ENCODE measurements at regions not wholly inside any gene's neighbourhood (a gene's known extent, or its start where the extent isn't known, plus 50 kb on each side); places are given as distances from the start of the nearest gene placed in this dataset.
"Not testable (repeated sequence)": the region's sequence is repeated elsewhere in the genome, so short reads cannot be mapped to it uniquely, and the experiment has no call there.

DNA sequence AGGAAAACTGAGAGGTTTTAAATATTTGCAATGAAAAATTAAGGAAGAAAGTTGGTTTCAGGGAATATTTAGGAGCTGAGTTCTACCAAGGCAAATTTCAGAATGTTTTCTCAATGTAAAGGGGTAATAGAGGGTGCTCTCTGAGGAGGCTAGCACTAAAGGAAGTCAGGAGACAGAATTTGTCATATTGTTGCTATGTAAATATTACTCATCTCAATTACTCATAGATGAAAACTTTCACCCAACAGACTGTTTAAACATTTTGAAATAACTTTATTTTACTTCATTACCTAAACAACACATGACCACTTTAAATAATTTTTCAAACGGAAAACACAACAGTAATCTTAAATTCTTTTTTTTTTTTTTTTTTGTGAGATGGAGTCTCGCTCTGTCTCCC, 274.8 kb upstream of the NRG3 start:
- Mint-ChIP-seq H3K9me3 (ENCODE audit: unreplicated experiment) (no peaks in the 10 kb centered on the region), H3K27ac (ENCODE audit: unreplicated experiment) (no peak overlapping the region), H3K36me3 (ENCODE audit: low read depth, unreplicated experiment) (no peaks in the 10 kb centered on the region), H3K27me3 (ENCODE audit: unreplicated experiment) (no peaks in the 10 kb centered on the region), H3K4me1 (ENCODE audit: unreplicated experiment) (no peaks in the 10 kb centered on the region), H3K4me3 (ENCODE audit: unreplicated experiment) (no peak overlapping the region)
- TF ChIP-seq, protein P1, sequence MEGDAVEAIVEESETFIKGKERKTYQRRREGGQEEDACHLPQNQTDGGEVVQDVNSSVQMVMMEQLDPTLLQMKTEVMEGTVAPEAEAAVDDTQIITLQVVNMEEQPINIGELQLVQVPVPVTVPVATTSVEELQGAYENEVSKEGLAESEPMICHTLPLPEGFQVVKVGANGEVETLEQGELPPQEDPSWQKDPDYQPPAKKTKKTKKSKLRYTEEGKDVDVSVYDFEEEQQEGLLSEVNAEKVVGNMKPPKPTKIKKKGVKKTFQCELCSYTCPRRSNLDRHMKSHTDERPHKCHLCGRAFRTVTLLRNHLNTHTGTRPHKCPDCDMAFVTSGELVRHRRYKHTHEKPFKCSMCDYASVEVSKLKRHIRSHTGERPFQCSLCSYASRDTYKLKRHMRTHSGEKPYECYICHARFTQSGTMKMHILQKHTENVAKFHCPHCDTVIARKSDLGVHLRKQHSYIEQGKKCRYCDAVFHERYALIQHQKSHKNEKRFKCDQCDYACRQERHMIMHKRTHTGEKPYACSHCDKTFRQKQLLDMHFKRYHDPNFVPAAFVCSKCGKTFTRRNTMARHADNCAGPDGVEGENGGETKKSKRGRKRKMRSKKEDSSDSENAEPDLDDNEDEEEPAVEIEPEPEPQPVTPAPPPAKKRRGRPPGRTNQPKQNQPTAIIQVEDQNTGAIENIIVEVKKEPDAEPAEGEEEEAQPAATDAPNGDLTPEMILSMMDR (IDR thresholded peaks at IDR 0.05; ENCODE audit: unreplicated experiment): no peak
- no peak for DNase-seq (ENCODE audit: low spot score)

DNA sequence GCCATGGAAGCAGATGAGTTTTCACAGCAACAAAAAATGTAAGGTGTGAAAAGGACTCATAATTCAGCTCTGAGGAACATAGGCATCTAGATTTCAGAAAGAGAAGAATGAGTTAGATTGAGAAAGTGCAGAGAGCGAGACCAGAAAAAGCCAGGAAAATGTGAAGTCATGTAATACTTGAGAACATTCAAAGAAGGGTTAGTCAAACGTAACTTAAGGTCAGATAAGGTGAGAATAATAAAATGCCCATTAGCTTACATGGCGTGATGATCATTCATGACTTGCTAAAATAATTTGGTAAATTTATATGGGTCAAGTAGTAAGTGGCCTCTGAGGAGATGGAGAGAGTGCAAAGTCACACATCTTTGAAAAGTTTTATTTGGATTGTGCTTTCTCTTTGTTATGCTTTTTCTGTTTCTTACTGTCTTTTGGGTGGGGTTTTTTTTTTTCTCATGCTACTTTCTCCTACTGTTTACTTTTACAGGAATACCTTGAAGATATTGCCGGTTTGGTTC, 271.8 kb upstream of the NRG3 start:
- Mint-ChIP-seq H3K4me1 (ENCODE audit: unreplicated experiment) (no peaks in the 10 kb centered on the region), H3K27me3 (ENCODE audit: unreplicated experiment) (no peaks in the 10 kb centered on the region), H3K4me3 (ENCODE audit: unreplicated experiment) (no peak overlapping the region), H3K9me3 (ENCODE audit: unreplicated experiment) (no peaks in the 10 kb centered on the region), H3K36me3 (ENCODE audit: low read depth, unreplicated experiment) (no peaks in the 10 kb centered on the region), H3K27ac (ENCODE audit: unreplicated experiment) (no peak overlapping the region)
- DNase-seq (ENCODE audit: low spot score): no peak
- TF ChIP-seq, protein P1 (IDR thresholded peaks at IDR 0.05; ENCODE audit: unreplicated experiment): no peak

DNA sequence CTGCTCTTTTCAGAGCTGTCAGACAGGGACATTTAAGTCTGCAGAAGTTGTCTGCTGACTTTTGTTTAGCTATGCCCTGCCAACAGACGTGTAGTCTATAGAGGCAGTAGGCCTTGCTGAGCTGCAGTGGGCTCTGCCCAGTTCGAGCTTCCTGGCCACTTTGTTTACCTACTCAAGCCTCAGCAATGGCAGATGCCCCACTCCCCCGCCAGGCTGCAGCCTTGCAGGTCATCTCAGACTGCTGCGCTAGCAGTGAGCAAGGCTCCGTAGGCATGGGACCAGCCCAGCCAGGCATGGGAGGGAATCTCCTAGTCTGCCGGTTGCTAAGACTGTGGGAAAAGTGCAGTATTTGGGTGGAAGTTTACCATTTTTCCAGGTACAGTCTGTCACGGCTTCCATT, 230.5 kb upstream of the NRG3 start:
- DNase-seq (ENCODE audit: low spot score); H3K9me3 Mint-ChIP-seq (ENCODE audit: unreplicated experiment); H3K27me3 Mint-ChIP-seq (ENCODE audit: unreplicated experiment); H3K4me3 Mint-ChIP-seq (ENCODE audit: unreplicated experiment); H3K27ac Mint-ChIP-seq (ENCODE audit: unreplicated experiment); H3K36me3 Mint-ChIP-seq (ENCODE audit: low read depth, unreplicated experiment); H3K4me1 Mint-ChIP-seq (ENCODE audit: unreplicated experiment): not testable (repeated sequence)

DNA sequence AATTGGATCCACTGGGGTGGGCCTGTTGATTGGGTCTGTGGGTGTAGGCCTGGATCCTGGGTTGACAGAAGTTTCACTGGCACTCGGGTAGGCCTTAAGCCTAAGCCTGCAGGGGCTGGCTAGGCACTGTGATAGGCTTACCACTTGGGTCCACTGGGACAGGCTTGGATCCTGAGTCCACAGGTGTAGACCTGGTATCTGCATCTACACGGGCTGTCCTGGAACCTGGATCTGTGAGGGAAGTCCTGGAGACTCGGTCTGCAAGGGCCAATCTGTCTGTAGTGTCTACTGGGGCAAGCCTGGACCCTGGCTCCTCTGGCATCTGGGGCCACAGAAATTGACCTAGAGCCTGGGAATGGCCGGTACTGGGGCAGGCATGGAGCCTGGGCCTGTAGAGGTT, 219.0 kb upstream of the NRG3 start:
- no peak for DNase-seq (ENCODE audit: low spot score)
- Mint-ChIP-seq H3K4me1 (ENCODE audit: unreplicated experiment) (no peaks in the 10 kb centered on the region), H3K27ac (ENCODE audit: unreplicated experiment) (no peak overlapping the region), H3K9me3 (ENCODE audit: unreplicated experiment) (no peaks in the 10 kb centered on the region), H3K27me3 (ENCODE audit: unreplicated experiment) (no peaks in the 10 kb centered on the region), H3K4me3 (ENCODE audit: unreplicated experiment) (no peak overlapping the region), H3K36me3 (ENCODE audit: low read depth, unreplicated experiment) (no peaks in the 10 kb centered on the region)
- TF ChIP-seq, protein P1 (IDR thresholded peaks at IDR 0.05; ENCODE audit: unreplicated experiment): no peak

DNA sequence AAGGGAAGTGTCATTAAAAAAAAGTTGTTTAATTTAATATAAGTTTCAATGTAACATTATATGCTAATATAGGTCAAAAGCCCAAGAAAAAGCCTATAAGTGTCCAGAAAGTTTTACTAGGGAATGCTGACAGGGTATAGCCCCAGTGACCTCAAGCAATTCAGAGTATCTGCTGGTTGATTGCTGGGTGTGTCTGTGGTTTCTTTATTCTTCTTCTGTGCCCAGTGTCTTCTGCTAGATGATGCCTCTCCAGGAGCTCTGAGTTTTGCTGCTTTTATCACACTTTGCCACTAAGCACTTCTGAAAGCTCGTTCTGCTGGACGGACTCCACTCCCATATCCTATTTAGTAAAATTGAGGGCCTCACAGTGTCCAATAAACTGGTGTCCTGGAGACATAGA, 212.2 kb upstream of the NRG3 start:
- TF ChIP-seq, protein P1 (IDR thresholded peaks at IDR 0.05; ENCODE audit: unreplicated experiment): no peak
- Mint-ChIP-seq H3K4me3 (ENCODE audit: unreplicated experiment) (no peak overlapping the region), H3K9me3 (ENCODE audit: unreplicated experiment) (no peaks in the 10 kb centered on the region), H3K4me1 (ENCODE audit: unreplicated experiment) (no peaks in the 10 kb centered on the region), H3K27me3 (ENCODE audit: unreplicated experiment) (no peaks in the 10 kb centered on the region), H3K36me3 (ENCODE audit: low read depth, unreplicated experiment) (no peaks in the 10 kb centered on the region), H3K27ac (ENCODE audit: unreplicated experiment) (no peak overlapping the region)
- DNase-seq (ENCODE audit: low spot score): no peak

DNA sequence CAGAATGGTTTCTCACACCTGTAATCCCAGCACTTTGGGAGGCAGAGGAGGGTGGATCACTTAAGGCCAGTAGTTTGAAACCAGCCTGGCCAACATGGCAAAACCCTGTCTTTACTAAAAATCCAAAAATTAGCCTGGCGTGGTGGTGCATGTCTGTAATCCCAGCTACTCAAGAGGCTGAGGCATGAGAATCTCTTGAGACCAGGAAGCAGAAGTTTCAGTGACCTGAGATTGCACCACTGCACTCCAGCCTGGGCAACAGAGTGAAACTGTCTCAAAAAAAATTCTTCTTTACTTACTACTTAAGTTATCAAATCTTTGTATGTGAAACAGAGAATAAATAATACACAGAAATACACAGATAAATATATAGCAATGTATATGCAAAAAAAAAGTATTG, 210.2 kb upstream of the NRG3 start:
- H3K36me3 Mint-ChIP-seq (ENCODE audit: low read depth, unreplicated experiment); H3K9me3 Mint-ChIP-seq (ENCODE audit: unreplicated experiment); H3K4me1 Mint-ChIP-seq (ENCODE audit: unreplicated experiment); DNase-seq (ENCODE audit: low spot score); H3K27ac Mint-ChIP-seq (ENCODE audit: unreplicated experiment); H3K4me3 Mint-ChIP-seq (ENCODE audit: unreplicated experiment); H3K27me3 Mint-ChIP-seq (ENCODE audit: unreplicated experiment): not testable (repeated sequence)
